Lower lobe of right lung (tissue), 2 donors: ENCODE measurements at regions not wholly inside any gene's neighbourhood (a gene's known extent, or its start where the extent isn't known, plus 50 kb on each side); places are given as distances from the start of the nearest gene placed in this dataset.

Experiments
- ATAC-seq, 2 donors: fragments of 200-7000 bp; cut with Tn5 transposase; one replicate each; pipeline ENCODE4 v1.9.1; 2020 to 2022; ENCODE audit warnings: mild to moderate bottlenecking in 2 of 2, moderate library complexity in 2 of 2
- DNase-seq: peaks from one replicate; pipeline ENCODE4 v3.0.0-alpha.2; 2020
- H3K27ac ChIP-seq: fragments of 200-600 bp; one replicate; pipeline ENCODE4 v1.8.0; 2022
- H3K27me3 ChIP-seq: fragments of 200-600 bp; one replicate; pipeline ENCODE4 v1.8.0; 2022; ENCODE audit warnings: low read depth
- H3K36me3 ChIP-seq: fragments of 200-600 bp; one replicate; pipeline ENCODE4 v1.8.0; 2022; ENCODE audit warnings: mild to moderate bottlenecking
- H3K4me1 ChIP-seq: fragments of 200-600 bp; one replicate; pipeline ENCODE4 v1.8.0; 2022
- H3K4me3 ChIP-seq: fragments of 200-600 bp; one replicate; pipeline ENCODE4 v1.8.0; 2022; ENCODE audit warnings: mild to moderate bottlenecking
- H3K9me3 ChIP-seq: fragments of 200-600 bp; one replicate; pipeline ENCODE4 v1.8.0; 2022
- CTCF ChIP-seq: fragments of 200-600 bp; IDR thresholded peaks from one replicate; pipeline ENCODE4 v1.8.0; 2022; ENCODE audit warnings: antibody characterized with exemption, mild to moderate bottlenecking
- intact Hi-C: fragments of 100-400 bp; cut with DNase I; formaldehyde crosslinking; loops from one replicate; pipeline ENCODE4 v1.11.0; 2022
- donor health status: DM: no; HTN: yes; CAD: no; lungs with severe emphysema.

- DNase-seq (no peak), ATAC-seq (no peak)
- intact Hi-C loops = no loop called here
- Histone ChIP-seq H3K4me3 (no peak overlapping the region), H3K4me1 (peaks cover under 1% of the 10 kb centered on the region), H3K36me3 (no peaks in the 10 kb centered on the region), H3K27me3 (peaks cover 32% of the 10 kb centered on the region), H3K27ac (no peak overlapping the region), H3K9me3 (no peaks in the 10 kb centered on the region)
- no peak for TF ChIP-seq CTCF
Observed at GRCh38 chr3:10744098-10744465, 71.9 kb upstream of the SLC6A11 start.

GRCh38 chr3:10745392-10745791 is 70.6 kb upstream of the SLC6A11 start:
- Histone ChIP-seq H3K27me3 (peaks cover 25% of the 10 kb centered on the region), H3K4me1 (no peaks in the 10 kb centered on the region), H3K9me3 (no peaks in the 10 kb centered on the region), H3K4me3 (no peak overlapping the region), H3K27ac (no peak overlapping the region), H3K36me3 (no peaks in the 10 kb centered on the region)
- DNase-seq = no peak
- TF ChIP-seq CTCF = no peak
- no peak for ATAC-seq
- intact Hi-C loops = no loop called here

DNA sequence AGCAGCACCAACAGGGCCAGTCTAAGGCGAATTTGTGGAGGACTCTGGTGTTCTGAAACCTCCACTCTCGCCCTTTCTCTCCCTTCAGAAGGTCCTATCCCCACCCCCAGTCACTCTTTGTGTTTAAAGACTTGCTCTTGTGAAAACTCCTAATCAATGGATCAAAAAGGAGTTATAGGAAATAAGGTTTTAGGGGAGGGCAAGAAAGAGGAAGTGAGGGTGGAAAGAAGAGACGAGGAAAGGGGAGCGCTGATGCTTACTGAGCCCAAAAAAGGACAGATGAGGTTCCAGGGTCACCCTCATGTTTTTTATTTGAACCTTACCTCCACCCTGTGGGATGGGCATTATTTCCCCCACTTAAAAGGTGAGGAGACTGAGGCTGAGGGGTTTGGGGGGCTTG is 70.0 kb upstream of the SLC6A11 start:
- no peak overlapping the region for H3K4me3 ChIP-seq
- no peak for ATAC-seq
- peaks cover 28% of the 10 kb centered on the region for H3K27me3 ChIP-seq
- DNase-seq = no peak
- no peaks in the 10 kb centered on the region for H3K36me3 ChIP-seq
- no peak overlapping the region for H3K27ac ChIP-seq
- H3K4me1 ChIP-seq = no peaks in the 10 kb centered on the region
- intact Hi-C loops = no loop called here
- no peak for TF ChIP-seq CTCF
- no peaks in the 10 kb centered on the region for H3K9me3 ChIP-seq

GRCh38 chr3:10746684-10747083 is 69.3 kb upstream of the SLC6A11 start:
- ATAC-seq (no peak), DNase-seq (no peak)
- peaks cover 28% of the 10 kb centered on the region for H3K27me3 ChIP-seq
- no peaks in the 10 kb centered on the region for H3K4me1 ChIP-seq
- intact Hi-C loops = no loop called here
- H3K9me3 ChIP-seq = no peaks in the 10 kb centered on the region
- H3K36me3 ChIP-seq = no peaks in the 10 kb centered on the region
- no peak for TF ChIP-seq CTCF
- H3K27ac ChIP-seq = no peak overlapping the region
- H3K4me3 ChIP-seq = no peak overlapping the region

GRCh38 chr3:10747341-10747740 is 68.7 kb upstream of the SLC6A11 start:
- no peak for DNase-seq
- intact Hi-C loops = no loop called here
- Histone ChIP-seq H3K36me3 (no peaks in the 10 kb centered on the region), H3K9me3 (no peaks in the 10 kb centered on the region), H3K4me3 (no peak overlapping the region), H3K27me3 (peaks cover 31% of the 10 kb centered on the region), H3K27ac (no peak overlapping the region), H3K4me1 (no peaks in the 10 kb centered on the region)
- no peak for TF ChIP-seq CTCF
- ATAC-seq = no peak

- no peak for TF ChIP-seq CTCF
- no peak for DNase-seq
- H3K27ac ChIP-seq = no peak overlapping the region
- H3K36me3 ChIP-seq = no peaks in the 10 kb centered on the region
- no peak for ATAC-seq
- intact Hi-C loops = no loop called here
- peaks cover 24% of the 10 kb centered on the region for H3K27me3 ChIP-seq
- no peaks in the 10 kb centered on the region for H3K4me1 ChIP-seq
- no peaks in the 10 kb centered on the region for H3K9me3 ChIP-seq
- H3K4me3 ChIP-seq = no peak overlapping the region
Observed at GRCh38 chr3:10748040-10748439, 68.0 kb upstream of the SLC6A11 start.
